HEK293 (cell line): ENCODE measurements at regions not wholly inside any gene's neighbourhood (a gene's known extent, or its start where the extent isn't known, plus 50 kb on each side); places are given as distances from the start of the nearest gene placed in this dataset.

Source experiments
- CTCF ChIP-seq: fragments of 450-650 bp; formaldehyde crosslinking; IDR thresholded peaks from 2 replicates; pipeline ENCODE4 v1.5.1; 2016; ENCODE audit warnings: missing biosample characterization, missing genetic modification characterization
- GLI4 ChIP-seq: fragments of 450-650 bp; formaldehyde crosslinking; IDR thresholded peaks from 2 replicates; pipeline ENCODE4 v1.5.1; 2016; ENCODE audit warnings: missing biosample characterization, missing genetic modification characterization
- PBX3 ChIP-seq: sonication (generic); formaldehyde crosslinking; IDR thresholded peaks from 2 replicates; pipeline ENCODE4 v1.8.1; 2022; ENCODE audit warnings: mild to moderate bottlenecking, moderate library complexity, missing genetic modification reagents
- ZBTB10 ChIP-seq: fragments of 450-650 bp; formaldehyde crosslinking; IDR thresholded peaks from 2 replicates; pipeline ENCODE4 v1.5.1; 2016; ENCODE audit warnings: missing biosample characterization, missing genetic modification characterization
- ZNF311 ChIP-seq: fragments of 450-650 bp; formaldehyde crosslinking; IDR thresholded peaks from 2 replicates; pipeline ENCODE4 v1.5.1; 2017; ENCODE audit warnings: missing biosample characterization, missing genetic modification characterization, borderline replicate concordance
- ZNF366 ChIP-seq: fragments of 450-650 bp; formaldehyde crosslinking; conservative IDR thresholded peaks from 2 replicates; pipeline ENCODE4 v1.5.1; 2016; ENCODE audit warnings: missing biosample characterization, missing genetic modification characterization
- ZNF398 ChIP-seq: fragments of 450-650 bp; formaldehyde crosslinking; IDR thresholded peaks from 2 replicates; pipeline ENCODE4 v1.5.1; 2017; ENCODE audit warnings: missing biosample characterization, missing genetic modification characterization
- ZNF48 ChIP-seq: fragments of 450-650 bp; formaldehyde crosslinking; IDR thresholded peaks from 2 replicates; pipeline ENCODE4 v1.5.1; 2016; ENCODE audit warnings: missing biosample characterization, missing genetic modification characterization
- ZNF510 ChIP-seq: fragments of 450-650 bp; formaldehyde crosslinking; IDR thresholded peaks from 2 replicates; pipeline ENCODE4 v1.5.1; 2018; ENCODE audit warnings: mild to moderate bottlenecking, missing genetic modification characterization, missing biosample characterization; ENCODE audit not compliant: insufficient replicate concordance
- ZNF707 ChIP-seq: fragments of 450-650 bp; formaldehyde crosslinking; IDR thresholded peaks from 2 replicates; pipeline ENCODE4 v1.5.1; 2016; ENCODE audit warnings: missing biosample characterization, missing genetic modification characterization
- TF ChIP-seq, protein P1 (sequence below): fragments of 450-650 bp; formaldehyde crosslinking; IDR thresholded peaks from 2 replicates; pipeline ENCODE4 v1.5.1; 2016; ENCODE audit warnings: missing biosample characterization, missing genetic modification characterization, low read depth

- no peak for TF ChIP-seq CTCF (tag by site-specific recombination)
- no peak for TF ChIP-seq ZNF48 (tag by site-specific recombination)
- TF ChIP-seq ZNF311 (tag by site-specific recombination), result no peak
- no peak for TF ChIP-seq ZNF366 (tag by site-specific recombination)
- no peak for TF ChIP-seq ZNF707 (tag by site-specific recombination)
- TF ChIP-seq ZNF510 (tag by site-specific recombination), result no peak
- TF ChIP-seq ZNF398 (tag by site-specific recombination), result no peak
- no peak for TF ChIP-seq GLI4 (tag by site-specific recombination)
- no peak for TF ChIP-seq ZBTB10
- no peak for TF ChIP-seq PBX3
- TF ChIP-seq, protein P1, sequence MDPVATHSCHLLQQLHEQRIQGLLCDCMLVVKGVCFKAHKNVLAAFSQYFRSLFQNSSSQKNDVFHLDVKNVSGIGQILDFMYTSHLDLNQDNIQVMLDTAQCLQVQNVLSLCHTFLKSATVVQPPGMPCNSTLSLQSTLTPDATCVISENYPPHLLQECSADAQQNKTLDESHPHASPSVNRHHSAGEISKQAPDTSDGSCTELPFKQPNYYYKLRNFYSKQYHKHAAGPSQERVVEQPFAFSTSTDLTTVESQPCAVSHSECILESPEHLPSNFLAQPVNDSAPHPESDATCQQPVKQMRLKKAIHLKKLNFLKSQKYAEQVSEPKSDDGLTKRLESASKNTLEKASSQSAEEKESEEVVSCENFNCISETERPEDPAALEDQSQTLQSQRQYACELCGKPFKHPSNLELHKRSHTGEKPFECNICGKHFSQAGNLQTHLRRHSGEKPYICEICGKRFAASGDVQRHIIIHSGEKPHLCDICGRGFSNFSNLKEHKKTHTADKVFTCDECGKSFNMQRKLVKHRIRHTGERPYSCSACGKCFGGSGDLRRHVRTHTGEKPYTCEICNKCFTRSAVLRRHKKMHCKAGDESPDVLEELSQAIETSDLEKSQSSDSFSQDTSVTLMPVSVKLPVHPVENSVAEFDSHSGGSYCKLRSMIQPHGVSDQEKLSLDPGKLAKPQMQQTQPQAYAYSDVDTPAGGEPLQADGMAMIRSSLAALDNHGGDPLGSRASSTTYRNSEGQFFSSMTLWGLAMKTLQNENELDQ (tag by site-specific recombination), result no peak
These were observed 380.6 kb downstream of the CTTN start for GRCh38 chr11:70778883-70779282.
